ENCODE measurements at regions not wholly inside any gene's neighbourhood (a gene's known extent, or its start where the extent isn't known, plus 50 kb on each side); places are given as distances from the start of the nearest gene placed in this dataset.

DNA sequence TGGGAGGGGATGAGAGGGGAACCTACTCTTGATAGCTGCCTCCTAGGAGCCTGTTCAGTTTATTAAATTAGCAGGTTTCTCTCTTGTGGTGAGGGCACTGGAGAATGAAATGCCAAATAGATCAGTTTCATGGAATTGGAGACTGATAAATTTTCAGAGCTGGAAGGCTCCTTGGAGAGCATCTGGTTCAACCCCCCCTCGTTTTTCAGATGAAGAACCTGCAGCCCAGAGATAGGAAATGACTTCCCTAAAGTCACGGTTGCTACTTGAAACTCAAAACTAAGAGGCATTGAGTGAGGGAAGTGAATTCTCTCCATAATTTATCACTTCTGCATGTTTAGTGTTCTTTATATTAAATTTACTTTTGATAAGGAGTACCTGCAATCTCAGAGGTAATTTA, 366.0 kb upstream of the CCL2 start:
- H4K20me1 ChIP-seq (ENCODE audit: insufficient read depth, low read length), result no peaks in the 10 kb centered on the region
- H3K79me2 ChIP-seq (ENCODE audit: low read length), result no peaks in the 10 kb centered on the region
- H3K4me2 ChIP-seq (ENCODE audit: low read length), result no peak overlapping the region
- H3K4me3 ChIP-seq (ENCODE audit: low read length), result no peak overlapping the region
- H3K9me3 ChIP-seq (ENCODE audit: insufficient read depth, low read length), result no peaks in the 10 kb centered on the region
- TF ChIP-seq EZH2phosphoT487 (IDR thresholded peaks at IDR 0.05; ENCODE audit: low read depth), result no peak
- TF ChIP-seq, protein P1, sequence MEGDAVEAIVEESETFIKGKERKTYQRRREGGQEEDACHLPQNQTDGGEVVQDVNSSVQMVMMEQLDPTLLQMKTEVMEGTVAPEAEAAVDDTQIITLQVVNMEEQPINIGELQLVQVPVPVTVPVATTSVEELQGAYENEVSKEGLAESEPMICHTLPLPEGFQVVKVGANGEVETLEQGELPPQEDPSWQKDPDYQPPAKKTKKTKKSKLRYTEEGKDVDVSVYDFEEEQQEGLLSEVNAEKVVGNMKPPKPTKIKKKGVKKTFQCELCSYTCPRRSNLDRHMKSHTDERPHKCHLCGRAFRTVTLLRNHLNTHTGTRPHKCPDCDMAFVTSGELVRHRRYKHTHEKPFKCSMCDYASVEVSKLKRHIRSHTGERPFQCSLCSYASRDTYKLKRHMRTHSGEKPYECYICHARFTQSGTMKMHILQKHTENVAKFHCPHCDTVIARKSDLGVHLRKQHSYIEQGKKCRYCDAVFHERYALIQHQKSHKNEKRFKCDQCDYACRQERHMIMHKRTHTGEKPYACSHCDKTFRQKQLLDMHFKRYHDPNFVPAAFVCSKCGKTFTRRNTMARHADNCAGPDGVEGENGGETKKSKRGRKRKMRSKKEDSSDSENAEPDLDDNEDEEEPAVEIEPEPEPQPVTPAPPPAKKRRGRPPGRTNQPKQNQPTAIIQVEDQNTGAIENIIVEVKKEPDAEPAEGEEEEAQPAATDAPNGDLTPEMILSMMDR (IDR thresholded peaks at IDR 0.05; ENCODE audit: low read depth, low read length), result no peak
- H3K9ac ChIP-seq (ENCODE audit: low read length), result no peak overlapping the region
- H3K36me3 ChIP-seq (replicated peaks; ENCODE audit: low read depth, low read length), result no peaks in the 10 kb centered on the region
- H3K4me1 ChIP-seq (ENCODE audit: low read length), result no peaks in the 10 kb centered on the region
- no peak overlapping the region for H2AFZ ChIP-seq (ENCODE audit: low read depth, low read length)
- peaks cover 25% of the 10 kb centered on the region for H3K27me3 ChIP-seq (ENCODE audit: low read depth, low read length)
- no peak overlapping the region for H3K27ac ChIP-seq (ENCODE audit: low read length)

DNA sequence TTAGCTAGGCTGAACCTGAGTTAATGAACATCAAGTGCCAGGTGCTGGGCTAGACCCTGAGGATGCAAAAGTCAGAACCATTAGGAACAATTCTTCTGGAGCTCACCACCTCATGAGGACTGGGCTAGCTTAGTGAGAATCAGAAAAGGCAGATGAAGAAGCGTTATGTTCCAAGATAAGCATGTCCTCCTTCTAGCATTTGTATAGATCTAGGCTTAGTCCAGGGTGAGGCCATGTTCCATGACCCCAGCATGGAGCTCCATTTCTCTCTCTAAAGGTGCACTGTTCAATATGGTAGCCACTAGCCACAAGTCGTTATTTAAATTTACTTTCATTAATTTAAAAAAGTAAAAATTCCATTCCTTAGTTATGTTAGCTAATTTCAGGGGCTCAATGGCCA, 365.3 kb upstream of the CCL2 start:
- no peaks in the 10 kb centered on the region for H3K4me1 ChIP-seq (ENCODE audit: low read length)
- H3K27ac ChIP-seq (ENCODE audit: low read length), result no peak overlapping the region
- no peaks in the 10 kb centered on the region for H3K9me3 ChIP-seq (ENCODE audit: insufficient read depth, low read length)
- no peak overlapping the region for H3K4me3 ChIP-seq (ENCODE audit: low read length)
- H4K20me1 ChIP-seq (ENCODE audit: insufficient read depth, low read length), result no peaks in the 10 kb centered on the region
- H3K27me3 ChIP-seq (ENCODE audit: low read depth, low read length), result peaks cover 29% of the 10 kb centered on the region
- H3K4me2 ChIP-seq (ENCODE audit: low read length), result no peak overlapping the region
- H3K36me3 ChIP-seq (replicated peaks; ENCODE audit: low read depth, low read length), result no peaks in the 10 kb centered on the region
- no peaks in the 10 kb centered on the region for H3K79me2 ChIP-seq (ENCODE audit: low read length)
- TF ChIP-seq, protein P1 (IDR thresholded peaks at IDR 0.05; ENCODE audit: low read depth, low read length), result no peak
- TF ChIP-seq EZH2phosphoT487 (IDR thresholded peaks at IDR 0.05; ENCODE audit: low read depth), result no peak
- no peak overlapping the region for H3K9ac ChIP-seq (ENCODE audit: low read length)
- H2AFZ ChIP-seq (ENCODE audit: low read depth, low read length), result no peak overlapping the region

DNA sequence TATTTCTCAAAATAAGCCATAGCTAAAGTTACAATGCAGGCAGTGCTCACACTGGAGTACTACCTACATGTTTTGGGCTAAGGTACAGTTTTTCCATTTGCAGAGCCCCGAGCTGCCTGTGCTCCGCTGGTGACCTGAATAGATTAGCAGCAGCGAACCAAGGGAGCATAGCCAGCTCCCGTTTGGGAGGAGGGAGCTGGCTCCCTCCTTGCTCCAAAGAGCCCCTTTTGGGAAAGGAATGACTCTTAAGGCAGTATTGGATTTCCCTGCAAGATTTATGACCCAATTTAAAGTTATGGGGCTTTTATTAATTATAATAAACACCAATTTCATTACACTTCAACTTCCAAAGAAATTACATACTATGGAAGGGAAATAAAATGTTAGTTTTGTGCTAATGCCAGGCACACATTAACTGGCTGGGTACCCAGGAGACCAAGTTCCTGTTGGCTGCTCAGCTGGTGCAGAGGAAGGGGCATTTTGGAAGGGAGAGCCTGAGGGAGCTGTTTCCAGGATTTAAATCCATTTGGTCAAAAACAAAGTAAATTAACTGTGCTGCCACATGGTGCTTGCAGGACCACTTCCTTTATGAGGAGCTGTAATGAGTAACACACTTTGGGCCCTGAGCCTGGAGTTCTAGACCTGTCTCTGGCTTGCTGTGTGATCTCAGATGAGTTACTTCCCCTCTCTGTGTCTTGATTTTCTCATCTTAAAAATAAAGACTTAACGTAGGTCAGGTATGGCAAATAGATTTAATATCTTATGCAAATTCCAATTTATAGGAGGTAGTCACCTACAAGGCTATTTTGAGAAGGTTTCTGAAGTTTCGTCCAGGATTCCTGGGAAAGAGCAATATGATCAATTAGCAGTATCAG, 362.1 kb upstream of the CCL2 start:
- no peaks in the 10 kb centered on the region for H3K36me3 ChIP-seq (replicated peaks; ENCODE audit: low read depth, low read length)
- H2AFZ ChIP-seq (ENCODE audit: low read depth, low read length), result no peak overlapping the region

DNA sequence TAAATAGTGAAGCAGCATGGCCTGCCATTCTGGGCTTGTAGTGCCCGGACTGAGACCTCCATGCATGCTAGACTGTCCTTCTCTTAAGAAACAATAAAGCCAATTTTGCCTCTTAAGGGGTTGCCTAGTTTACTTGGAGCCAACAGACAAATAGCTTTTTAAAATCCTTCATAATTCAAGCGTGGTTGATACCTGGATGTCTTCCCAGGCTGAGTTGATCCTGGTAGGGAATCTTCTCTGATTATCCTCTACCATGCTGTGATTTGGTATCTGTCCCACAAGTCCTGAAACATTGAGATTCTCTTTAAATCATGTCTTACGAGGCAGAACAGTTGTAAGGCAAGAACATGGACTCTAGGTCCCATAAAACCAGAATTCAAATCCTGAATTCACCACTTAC, 359.6 kb upstream of the CCL2 start:
- H3K27ac ChIP-seq (ENCODE audit: low read length), result no peak overlapping the region
- no peaks in the 10 kb centered on the region for H3K79me2 ChIP-seq (ENCODE audit: low read length)
- H3K36me3 ChIP-seq (replicated peaks; ENCODE audit: low read depth, low read length), result no peaks in the 10 kb centered on the region
- TF ChIP-seq EZH2phosphoT487 (IDR thresholded peaks at IDR 0.05; ENCODE audit: low read depth), result no peak
- TF ChIP-seq, protein P1 (IDR thresholded peaks at IDR 0.05; ENCODE audit: low read depth, low read length), result no peak
- H2AFZ ChIP-seq (ENCODE audit: low read depth, low read length), result no peak overlapping the region
- no peak overlapping the region for H3K9ac ChIP-seq (ENCODE audit: low read length)
- H3K27me3 ChIP-seq (ENCODE audit: low read depth, low read length), result peaks cover 4% of the 10 kb centered on the region; the same call in 1 of the 2 replicates
- no peaks in the 10 kb centered on the region for H3K9me3 ChIP-seq (ENCODE audit: insufficient read depth, low read length)
- H3K4me1 ChIP-seq (ENCODE audit: low read length), result peaks cover 27% of the 10 kb centered on the region
- H3K4me3 ChIP-seq (ENCODE audit: low read length), result no peak overlapping the region
- no peak overlapping the region for H3K4me2 ChIP-seq (ENCODE audit: low read length)
- no peaks in the 10 kb centered on the region for H4K20me1 ChIP-seq (ENCODE audit: insufficient read depth, low read length)

More for the DNA sequence above, 362.1 kb upstream of the CCL2 start:
- no peak overlapping the region for H3K4me3 ChIP-seq (ENCODE audit: low read length)
- no peak overlapping the region for H3K27ac ChIP-seq (ENCODE audit: low read length)
- H3K9me3 ChIP-seq (ENCODE audit: insufficient read depth, low read length), result no peaks in the 10 kb centered on the region
- peaks cover 13% of the 10 kb centered on the region for H3K27me3 ChIP-seq (ENCODE audit: low read depth, low read length)
- TF ChIP-seq, protein P1 (IDR thresholded peaks at IDR 0.05; ENCODE audit: low read depth, low read length), result no peak
- TF ChIP-seq EZH2phosphoT487 (IDR thresholded peaks at IDR 0.05; ENCODE audit: low read depth), result no peak
- H3K4me2 ChIP-seq (ENCODE audit: low read length), result no peak overlapping the region
- no peaks in the 10 kb centered on the region for H3K79me2 ChIP-seq (ENCODE audit: low read length)
- H3K4me1 ChIP-seq (ENCODE audit: low read length), result peaks cover 13% of the 10 kb centered on the region
- H4K20me1 ChIP-seq (ENCODE audit: insufficient read depth, low read length), result no peaks in the 10 kb centered on the region
- no peak overlapping the region for H3K9ac ChIP-seq (ENCODE audit: low read length)

Data from OCI-LY3 (cell line).